DMS153 treated with DMSO at 0.1 percent for 48 hours (cell line): ENCODE measurements at regions not wholly inside any gene's neighbourhood (a gene's known extent, or its start where the extent isn't known, plus 50 kb on each side); places are given as distances from the start of the nearest gene placed in this dataset.
"Not testable (repeated sequence)": the region's sequence is repeated elsewhere in the genome, so short reads cannot be mapped to it uniquely, and the experiment has no call there.

Source experiments
- DNase-seq: peaks from one replicate; lab custom pipeline; 2025; ENCODE audit not compliant: unreplicated experiment; lab: John Stamatoyannopoulos, UW

GRCh38 chr3:106116733-106117489 is 248.1 kb upstream of the CBLB start:
- DNase-seq = no peak

- DNase-seq = no peak
Observed at GRCh38 chr3:106117490-106117858, 248.7 kb upstream of the CBLB start.

- DNase-seq = no peak
Observed at GRCh38 chr3:106119614-106120082, 250.8 kb upstream of the CBLB start.

- no peak for DNase-seq
Observed at GRCh38 chr3:106120356-106120755, 251.5 kb upstream of the CBLB start.

GRCh38 chr3:106121491-106122289 is 252.9 kb upstream of the CBLB start:
- no peak for DNase-seq

- DNase-seq = no peak
Observed at GRCh38 chr3:106124818-106125217, 256.0 kb upstream of the CBLB start.

- no peak for DNase-seq
Observed at GRCh38 chr3:106125321-106125720, 256.5 kb upstream of the CBLB start.

GRCh38 chr3:106126067-106126845 is 257.4 kb upstream of the CBLB start:
- DNase-seq = no peak

- no peak for DNase-seq
Observed at GRCh38 chr3:106126846-106127235, 258.0 kb upstream of the CBLB start.

- DNase-seq = no peak
Observed at GRCh38 chr3:106129939-106130338, 261.1 kb upstream of the CBLB start.

GRCh38 chr3:106130384-106131198 is 261.8 kb upstream of the CBLB start:
- no peak for DNase-seq

- no peak for DNase-seq
Observed at GRCh38 chr3:106135451-106136160, 266.8 kb upstream of the CBLB start.

GRCh38 chr3:106139826-106140225 is 271.0 kb upstream of the CBLB start:
- DNase-seq = no peak

- no peak for DNase-seq
Observed at GRCh38 chr3:106140431-106140830, 271.6 kb upstream of the CBLB start.

GRCh38 chr3:106144030-106144429 is 275.2 kb upstream of the CBLB start:
- DNase-seq = no peak

GRCh38 chr3:106148440-106149082 is 279.7 kb upstream of the CBLB start:
- not testable (repeated sequence) for DNase-seq

- DNase-seq = no peak
Observed at GRCh38 chr3:106157411-106157810, 288.6 kb upstream of the CBLB start.

GRCh38 chr3:106160396-106160795 is 291.6 kb upstream of the CBLB start:
- no peak for DNase-seq

- peak; percentile 11 for DNase-seq
Observed at GRCh38 chr3:106161246-106161645, 292.4 kb upstream of the CBLB start.

GRCh38 chr3:106167728-106168127 is 298.9 kb upstream of the CBLB start:
- no peak for DNase-seq
